Fibroblast of gingiva (primary cell): ENCODE measurements at regions not wholly inside any gene's neighbourhood (a gene's known extent, or its start where the extent isn't known, plus 50 kb on each side); places are given as distances from the start of the nearest gene placed in this dataset.

Source experiments
- DNase-seq: peaks from one replicate; pipeline ENCODE4 v3.0.0-alpha.2; 2011; ENCODE audit warnings: low read depth

- no peak for DNase-seq
These were observed 51.8 kb upstream of the MPDZ start for GRCh38 chr9:13331320-13331719.

- DNase-seq: no peak
These were observed 51.0 kb upstream of the MPDZ start for GRCh38 chr9:13330396-13331004.
